ENCODE measurements at regions not wholly inside any gene's neighbourhood (a gene's known extent, or its start where the extent isn't known, plus 50 kb on each side); places are given as distances from the start of the nearest gene placed in this dataset.

GRCh38 chr7:145520284-145520683 lies 596.3 kb upstream of the CNTNAP2 start:
- H3K9me3 ChIP-seq = no peaks in the 10 kb centered on the region
- TF ChIP-seq POLR2AphosphoS5 (IDR thresholded peaks at IDR 0.05; ENCODE audit: insufficient read depth in 1 of 2, low read depth in 1 of 2) (no peak), POLR2A (IDR thresholded peaks at IDR 0.05) (no peak)
- TF ChIP-seq, protein P1, sequence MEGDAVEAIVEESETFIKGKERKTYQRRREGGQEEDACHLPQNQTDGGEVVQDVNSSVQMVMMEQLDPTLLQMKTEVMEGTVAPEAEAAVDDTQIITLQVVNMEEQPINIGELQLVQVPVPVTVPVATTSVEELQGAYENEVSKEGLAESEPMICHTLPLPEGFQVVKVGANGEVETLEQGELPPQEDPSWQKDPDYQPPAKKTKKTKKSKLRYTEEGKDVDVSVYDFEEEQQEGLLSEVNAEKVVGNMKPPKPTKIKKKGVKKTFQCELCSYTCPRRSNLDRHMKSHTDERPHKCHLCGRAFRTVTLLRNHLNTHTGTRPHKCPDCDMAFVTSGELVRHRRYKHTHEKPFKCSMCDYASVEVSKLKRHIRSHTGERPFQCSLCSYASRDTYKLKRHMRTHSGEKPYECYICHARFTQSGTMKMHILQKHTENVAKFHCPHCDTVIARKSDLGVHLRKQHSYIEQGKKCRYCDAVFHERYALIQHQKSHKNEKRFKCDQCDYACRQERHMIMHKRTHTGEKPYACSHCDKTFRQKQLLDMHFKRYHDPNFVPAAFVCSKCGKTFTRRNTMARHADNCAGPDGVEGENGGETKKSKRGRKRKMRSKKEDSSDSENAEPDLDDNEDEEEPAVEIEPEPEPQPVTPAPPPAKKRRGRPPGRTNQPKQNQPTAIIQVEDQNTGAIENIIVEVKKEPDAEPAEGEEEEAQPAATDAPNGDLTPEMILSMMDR (IDR thresholded peaks at IDR 0.05) = no peak
- H3K36me3 ChIP-seq = no peaks in the 10 kb centered on the region
- no peak overlapping the region for H3K4me3 ChIP-seq
- H3K27ac ChIP-seq = no peak overlapping the region
- no peak for DNase-seq (ENCODE audit: extremely low spot score in 2 of 2)
- no peaks in the 10 kb centered on the region for H3K4me1 ChIP-seq
- intact Hi-C loops (cut with DNase I) = no loop called here
- H3K27me3 ChIP-seq = no peaks in the 10 kb centered on the region

DNA sequence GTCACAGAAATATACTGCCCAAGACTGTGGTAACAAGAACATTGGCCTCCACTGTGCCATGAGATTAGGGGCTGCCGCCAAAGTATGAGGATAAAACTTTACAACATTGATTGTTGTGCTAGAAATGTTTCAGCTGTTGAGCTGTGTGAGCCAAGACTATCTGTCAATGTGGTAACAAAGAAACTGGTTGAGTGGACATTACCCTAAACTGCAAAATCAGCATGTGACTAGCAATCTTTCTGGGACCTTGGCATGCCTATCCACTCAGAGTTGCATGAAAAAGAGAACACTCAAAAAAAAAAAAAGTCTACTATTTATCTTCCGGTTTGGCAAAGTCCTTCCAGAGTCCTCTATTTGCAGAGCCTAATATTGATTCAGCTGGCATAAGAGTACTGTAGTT lies 605.6 kb upstream of the CNTNAP2 start:
- intact Hi-C loops (cut with DNase I) = no loop called here
- Histone ChIP-seq H3K4me1 (no peaks in the 10 kb centered on the region), H3K4me3 (no peak overlapping the region)

GRCh38 chr7:145497911-145498525 lies 618.6 kb upstream of the CNTNAP2 start:
- Histone ChIP-seq H3K27me3 (no peaks in the 10 kb centered on the region), H3K4me3 (no peak overlapping the region), H3K4me1 (no peaks in the 10 kb centered on the region), H3K36me3 (no peaks in the 10 kb centered on the region), H3K9me3 (no peaks in the 10 kb centered on the region), H3K27ac (no peak overlapping the region)
- intact Hi-C loops (cut with DNase I) = no loop called here
- TF ChIP-seq POLR2A (IDR thresholded peaks at IDR 0.05) = no peak
- no peak for TF ChIP-seq POLR2AphosphoS5 (IDR thresholded peaks at IDR 0.05; ENCODE audit: insufficient read depth in 1 of 2, low read depth in 1 of 2)
- TF ChIP-seq, protein P1 (IDR thresholded peaks at IDR 0.05) = no peak
- no peak for DNase-seq (ENCODE audit: extremely low spot score in 2 of 2)

More for the DNA sequence above, 605.6 kb upstream of the CNTNAP2 start:
- no peak for DNase-seq (ENCODE audit: extremely low spot score in 2 of 2)
- H3K27ac ChIP-seq = no peak overlapping the region
- no peaks in the 10 kb centered on the region for H3K27me3 ChIP-seq
- H3K36me3 ChIP-seq = no peaks in the 10 kb centered on the region
- no peaks in the 10 kb centered on the region for H3K9me3 ChIP-seq
- TF ChIP-seq, protein P1 (IDR thresholded peaks at IDR 0.05) = no peak
- no peak for TF ChIP-seq POLR2AphosphoS5 (IDR thresholded peaks at IDR 0.05; ENCODE audit: insufficient read depth in 1 of 2, low read depth in 1 of 2)
- no peak for TF ChIP-seq POLR2A (IDR thresholded peaks at IDR 0.05)

GRCh38 chr7:145490356-145490755 lies 626.2 kb upstream of the CNTNAP2 start:
- no peaks in the 10 kb centered on the region for H3K36me3 ChIP-seq
- H3K9me3 ChIP-seq = no peaks in the 10 kb centered on the region
- no peak overlapping the region for H3K4me3 ChIP-seq
- H3K4me1 ChIP-seq = no peaks in the 10 kb centered on the region
- no peak for DNase-seq (ENCODE audit: extremely low spot score in 2 of 2)
- H3K27ac ChIP-seq = no peak overlapping the region
- TF ChIP-seq, protein P1 (IDR thresholded peaks at IDR 0.05) = no peak
- TF ChIP-seq POLR2A (IDR thresholded peaks at IDR 0.05) (no peak), POLR2AphosphoS5 (IDR thresholded peaks at IDR 0.05; ENCODE audit: insufficient read depth in 1 of 2, low read depth in 1 of 2) (no peak)
- intact Hi-C loops (cut with DNase I) = no loop called here
- no peaks in the 10 kb centered on the region for H3K27me3 ChIP-seq

- intact Hi-C loops (cut with DNase I) = no loop called here
- no peak for TF ChIP-seq POLR2AphosphoS5 (IDR thresholded peaks at IDR 0.05; ENCODE audit: insufficient read depth in 1 of 2, low read depth in 1 of 2)
- no peak for TF ChIP-seq POLR2A (IDR thresholded peaks at IDR 0.05)
- TF ChIP-seq, protein P1 (IDR thresholded peaks at IDR 0.05) = no peak
- Histone ChIP-seq H3K4me3 (no peak overlapping the region), H3K36me3 (no peaks in the 10 kb centered on the region), H3K27me3 (no peaks in the 10 kb centered on the region), H3K27ac (no peak overlapping the region), H3K4me1 (no peaks in the 10 kb centered on the region), H3K9me3 (no peaks in the 10 kb centered on the region)
- no peak for DNase-seq (ENCODE audit: extremely low spot score in 2 of 2)
These were observed 627.0 kb upstream of the CNTNAP2 start for GRCh38 chr7:145489609-145490008.
